HepG2 (cell line): ENCODE measurements at regions not wholly inside any gene's neighbourhood (a gene's known extent, or its start where the extent isn't known, plus 50 kb on each side); places are given as distances from the start of the nearest gene placed in this dataset.

Source experiments
- ATAC-seq: fragments of 200-7000 bp; cut with Tn5 transposase; 3 replicates; pipeline ENCODE4 v1.9.1; 2020; ENCODE audit warnings: mild to moderate bottlenecking, moderate library complexity
- BruUV-seq: library from RNA; stranded (reverse); fragments of 400-500 nt; replicated peaks from 2 replicates; lab custom pipeline; 2021; lab: Mats Ljungman, UMichigan
- CTCF ChIA-PET: fragments of 300-600 bp; formaldehyde crosslinking; extraction: SDS; loops from one replicate; lab custom pipeline; 2021; ENCODE audit warnings: low total read pairs, inconsistent platforms, low intra/inter-chr PET ratio; lab: Yijun Ruan, JAX
- POLR2A ChIA-PET: fragments of 350-600 bp; sonication (Branson Sonifier 250); formaldehyde crosslinking; loops from one replicate; lab custom pipeline; 2020; ENCODE audit warnings: antibody characterized with exemption, inconsistent platforms; lab: Yijun Ruan, JAX
- DNase-seq: peaks from one replicate; pipeline ENCODE4 v3.0.0-alpha.2; 2015; ENCODE audit warnings: low spot score
- FAIRE-seq: peaks from 3 replicates; lab custom pipeline; 2011; peaks lifted over from hg19 to GRCh38; lab: Jason Lieb, UNC
- H2AFZ ChIP-seq: one replicate; pipeline ENCODE4 v1.6.1; 2011; ENCODE audit warnings: low read length, inconsistent platforms
- H3K27ac ChIP-seq: fragments of 300-600 bp; 3 replicates; pipeline ENCODE4 v1.8.0; 2011; ENCODE audit warnings: mixed run types, mild to moderate bottlenecking, mixed read lengths, low read length, inconsistent platforms; ENCODE audit not compliant: insufficient read depth; ENCODE audit errors: extremely low read length
- H3K27me3 ChIP-seq, 2 experiments: fragments of 200-600 bp in 1 of 2; 2 replicates in 1 of 2; 3 replicates in 1 of 2; pipeline versions ENCODE4 v1.6.0 to v1.8.0; 2011; ENCODE audit warnings: low read length in 2 of 2, mild to moderate bottlenecking in 2 of 2, moderate library complexity in 2 of 2, inconsistent platforms in 1 of 2; ENCODE audit not compliant: insufficient read depth in 2 of 2, control insufficient read depth in 1 of 2
- H3K36me3 ChIP-seq, 2 experiments: fragments of 200-600 bp in 1 of 2; replicated peaks in 1 of 2; 2 replicates in 1 of 2; 3 replicates in 1 of 2; pipeline versions ENCODE4 v1.5.1 to v1.8.0; 2011; ENCODE audit warnings: low read length in 2 of 2, inconsistent platforms in 1 of 2; ENCODE audit not compliant: insufficient read depth in 2 of 2, control insufficient read depth in 1 of 2
- H3K4me1 ChIP-seq: 2 replicates; pipeline ENCODE4 v1.5.1; 2012; ENCODE audit warnings: low read length, inconsistent platforms; ENCODE audit not compliant: insufficient read depth
- H3K4me2 ChIP-seq: 2 replicates; pipeline ENCODE4 v1.6.0; 2011; ENCODE audit warnings: low read depth, low read length, inconsistent platforms
- H3K4me3 ChIP-seq, 3 experiments: fragments of 200-600 bp in 1 of 3; sonication (generic), shearing (Covaris generic) in 1 of 3; replicated peaks in 1 of 3; 2 replicates each; pipeline ENCODE4 v1.5.1; 2011 to 2016; ENCODE audit warnings: low read length in 3 of 3, inconsistent platforms in 2 of 3, low read depth in 2 of 3, mild to moderate bottlenecking in 2 of 3, control low read depth in 1 of 3, mixed read lengths in 1 of 3; ENCODE audit not compliant: insufficient read depth in 1 of 3
- H3K79me2 ChIP-seq: one replicate; pipeline ENCODE4 v1.6.1; 2011; ENCODE audit warnings: low read length, inconsistent platforms; ENCODE audit not compliant: insufficient read depth
- H3K9ac ChIP-seq: 2 replicates; pipeline ENCODE4 v1.6.0; 2011; ENCODE audit warnings: mild to moderate bottlenecking, low read depth, low read length, inconsistent platforms; ENCODE audit not compliant: insufficient read depth
- H3K9me3 ChIP-seq: 2 replicates; pipeline ENCODE4 v1.5.1; 2012; ENCODE audit warnings: mild to moderate bottlenecking, low read length
- H4K20me1 ChIP-seq: 2 replicates; pipeline ENCODE4 v1.6.0; 2011; ENCODE audit warnings: inconsistent platforms, mild to moderate bottlenecking, low read length, moderate library complexity; ENCODE audit not compliant: insufficient read depth
- ATAD3A ChIP-seq: sonication (generic); formaldehyde crosslinking; IDR thresholded peaks from 2 replicates; pipeline ENCODE4 v1.4.0; 2020; ENCODE audit warnings: missing genetic modification reagents
- JUNB ChIP-seq: sonication (generic); formaldehyde crosslinking; IDR thresholded peaks from 2 replicates; pipeline ENCODE4 v1.8.0; 2022; ENCODE audit warnings: missing genetic modification reagents, mild to moderate bottlenecking, borderline replicate concordance
- MIER2 ChIP-seq: IDR thresholded peaks from 2 replicates; pipeline ENCODE4 v1.6.1; 2016; ENCODE audit warnings: missing biosample characterization, missing genetic modification reagents
- NKX3-1 ChIP-seq: sonication (generic); formaldehyde crosslinking; IDR thresholded peaks from 2 replicates; pipeline ENCODE4 v1.5.0; 2020; ENCODE audit warnings: missing genetic modification reagents
- NR2F1 ChIP-seq, 2 experiments: fragments of 450-650 bp in 1 of 2; formaldehyde crosslinking in 1 of 2; IDR thresholded peaks; 2 replicates each; pipeline versions ENCODE4 v1.5.0 to v1.6.1; 2016 to 2020; ENCODE audit warnings: mild to moderate bottlenecking in 1 of 2, missing compliant biosample characterization in 1 of 2, missing genetic modification reagents in 1 of 2, moderate library complexity in 1 of 2
- RXRB ChIP-seq: IDR thresholded peaks from 2 replicates; pipeline ENCODE4 v1.6.1; 2016; ENCODE audit warnings: borderline replicate concordance, missing genetic modification reagents, missing compliant biosample characterization
- SNAPC2 ChIP-seq: sonication (generic); formaldehyde crosslinking; IDR thresholded peaks from 2 replicates; pipeline ENCODE4 v1.8.1; 2022; ENCODE audit warnings: mild to moderate bottlenecking, missing genetic modification reagents
- SOX13 ChIP-seq, 3 experiments: fragments of 450-650 bp in 1 of 3; sonication (generic) in 1 of 3; formaldehyde crosslinking in 1 of 3; IDR thresholded peaks in 2 of 3; conservative IDR thresholded peaks in 1 of 3; 2 replicates each; pipeline versions ENCODE4 v1.5.0 to v1.6.1; 2016 to 2020; ENCODE audit warnings: antibody characterized with exemption in 1 of 3, mild to moderate bottlenecking in 1 of 3, missing compliant biosample characterization in 1 of 3, missing genetic modification reagents in 1 of 3, moderate library complexity in 1 of 3
- TCF12 ChIP-seq, 2 experiments: fragments of 450-650 bp in 1 of 2; sonication (generic) in 1 of 2; formaldehyde crosslinking in 1 of 2; IDR thresholded peaks; 2 replicates each; pipeline versions ENCODE4 v1.6.1 to v1.8.0; 2017 to 2022; ENCODE audit warnings: antibody characterized with exemption in 1 of 2, mild to moderate bottlenecking in 1 of 2, missing genetic modification reagents in 1 of 2, moderate library complexity in 1 of 2
- ZNF274 ChIP-seq: sonication (generic); formaldehyde crosslinking; IDR thresholded peaks from 2 replicates; pipeline ENCODE4 v1.5.1; 2020; ENCODE audit warnings: mild to moderate bottlenecking, missing genetic modification reagents
- ZNF350 ChIP-seq: sonication (generic); formaldehyde crosslinking; IDR thresholded peaks from 2 replicates; pipeline ENCODE4 v1.4.0; 2020; ENCODE audit warnings: mild to moderate bottlenecking, low read depth, missing genetic modification reagents, borderline replicate concordance
- ZNF382 ChIP-seq: sonication (generic); formaldehyde crosslinking; IDR thresholded peaks from 2 replicates; pipeline ENCODE4 v1.5.0; 2020; ENCODE audit warnings: missing genetic modification reagents, mild to moderate bottlenecking, borderline replicate concordance
- ZNF577 ChIP-seq: sonication (generic); formaldehyde crosslinking; IDR thresholded peaks from 2 replicates; pipeline ENCODE4 v1.4.0; 2020; ENCODE audit warnings: mild to moderate bottlenecking, low read depth, missing genetic modification reagents, borderline replicate concordance
- ZNF710 ChIP-seq: sonication (generic); formaldehyde crosslinking; IDR thresholded peaks from 2 replicates; pipeline ENCODE4 v1.5.0; 2020; ENCODE audit warnings: mild to moderate bottlenecking, missing genetic modification reagents, borderline replicate concordance
- ZNF850 ChIP-seq: sonication (generic); formaldehyde crosslinking; conservative IDR thresholded peaks from 2 replicates; pipeline ENCODE4 v1.9.0; 2021; ENCODE audit warnings: mild to moderate bottlenecking, missing genetic modification reagents
- WGBS: methylation state at CpG from one replicate; pipeline ENCODE4 v1.1.6; 2017; ENCODE audit warnings: low lambda C conversion rate; 5-methylcytosine and 5-hydroxymethylcytosine counted together
- in situ Hi-C: cut with HindIII; loops from 2 replicates; pipeline ENCODE4 v1.10.0; 2017; ENCODE audit warnings: low pct_unique_long_range_greater_than_20kb; ENCODE audit not compliant: extremely low pct_ligation_motif_present
- intact Hi-C: fragments of 100-400 bp; cut with micrococcal nuclease; formaldehyde crosslinking; loops from one replicate; pipeline ENCODE4 v1.10.0; 2022; ENCODE audit not compliant: unreplicated experiment
- TF ChIP-seq, protein P1 (sequence below): sonication (generic); formaldehyde crosslinking; IDR thresholded peaks from 2 replicates; pipeline ENCODE4 v1.4.0; 2020; ENCODE audit warnings: mild to moderate bottlenecking, missing genetic modification reagents
- TF ChIP-seq, protein P2 (sequence below): sonication (generic); formaldehyde crosslinking; IDR thresholded peaks from 2 replicates; pipeline ENCODE4 v1.5.0; 2020; ENCODE audit warnings: missing genetic modification reagents, mild to moderate bottlenecking, borderline replicate concordance
- TF ChIP-seq, protein P3 (sequence below): sonication (generic); formaldehyde crosslinking; IDR thresholded peaks from 2 replicates; pipeline ENCODE4 v1.5.0; 2020; ENCODE audit warnings: mild to moderate bottlenecking, missing genetic modification reagents

DNA sequence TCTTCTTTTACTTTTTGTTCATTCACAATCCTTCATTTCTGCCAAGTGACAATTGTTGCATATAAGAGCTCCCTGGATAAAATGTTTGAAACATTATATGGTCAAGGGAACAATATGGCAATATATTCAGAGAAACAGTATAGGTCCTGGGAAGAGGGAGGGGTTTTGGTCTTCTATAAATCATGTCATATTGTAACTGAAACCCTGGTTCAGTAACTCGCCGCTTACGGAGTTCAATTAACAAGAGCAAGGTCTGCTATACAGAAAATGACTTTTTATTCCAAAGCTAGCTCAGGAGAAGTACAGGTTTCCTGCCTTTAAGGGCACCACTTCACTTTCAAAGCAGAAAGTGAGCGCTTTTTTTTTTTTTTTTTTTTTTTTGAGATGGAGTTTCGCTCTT is 522.1 kb upstream of the TGFBR2 start (continued):
- TF ChIP-seq MIER2, result no peak
- no peak for TF ChIP-seq ZNF577 (CRISPR knock-in tag)
- no peak for TF ChIP-seq ZNF850
- no peak for TF ChIP-seq ATAD3A
- TF ChIP-seq, all 625 proteins: peak for 0

DNA sequence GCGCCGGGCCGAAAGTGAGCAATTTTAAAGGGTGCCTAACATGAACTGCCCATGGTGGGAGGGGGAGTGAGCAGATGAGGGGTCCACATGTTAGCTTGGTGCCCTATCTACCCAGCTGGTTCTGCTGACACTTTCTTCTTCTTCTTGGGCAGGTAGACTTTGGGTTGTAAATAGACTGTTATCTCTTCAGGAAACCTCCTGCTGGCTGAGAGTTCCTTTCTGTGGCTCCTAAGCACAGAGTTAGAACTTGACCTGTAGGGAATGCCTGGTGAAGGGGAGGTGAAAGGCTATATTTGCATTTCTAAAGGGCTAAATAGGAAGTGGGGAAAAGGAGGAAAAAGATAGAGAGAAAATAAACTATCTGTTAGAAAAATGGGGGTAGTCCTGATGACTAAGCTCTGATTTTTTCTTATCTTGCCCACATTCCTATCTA is 521.4 kb upstream of the TGFBR2 start:
- ChIA-PET POLR2A (interaction anchor here (0.6 kb wide), 1 partner anchor 596 kb away, joined by 4 read pairs; no protein-coding TSS in a partner anchor), CTCF (no interaction called here)
- peak; percentile 48 for FAIRE-seq
- no peak for DNase-seq
- no TSS peak for BruUV-seq
- Histone ChIP-seq H3K27me3 (no peaks in the 10 kb centered on the region), H3K27ac (no peak overlapping the region), H3K4me3 (no peak overlapping the region), H3K9ac (no peak overlapping the region), H3K36me3 (no peaks in the 10 kb centered on the region), H3K4me1 (peaks cover 39% of the 10 kb centered on the region), H3K79me2 (no peaks in the 10 kb centered on the region), H2AFZ (no peak overlapping the region), H3K4me2 (no peak overlapping the region), H4K20me1 (no peaks in the 10 kb centered on the region), H3K9me3 (no peaks in the 10 kb centered on the region)
- peak; percentile 60 for ATAC-seq
- in situ Hi-C loops (no loop called here), intact Hi-C loops (no loop called here)
- WGBS, result 94% methylated on average over 3 of the region's 3 CpGs
- TF ChIP-seq, protein P1, sequence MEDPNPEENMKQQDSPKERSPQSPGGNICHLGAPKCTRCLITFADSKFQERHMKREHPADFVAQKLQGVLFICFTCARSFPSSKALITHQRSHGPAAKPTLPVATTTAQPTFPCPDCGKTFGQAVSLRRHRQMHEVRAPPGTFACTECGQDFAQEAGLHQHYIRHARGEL (CRISPR knock-in tag), result no peak
- TF ChIP-seq TCF12 (IDR thresholded peaks at IDR 0.05), result no peak
- no peak for TF ChIP-seq TCF12 (CRISPR knock-in tag; IDR thresholded peaks at IDR 0.05)
- TF ChIP-seq NKX3-1 (CRISPR knock-in tag), result no peak
- TF ChIP-seq JUNB, result no peak
- 0 out of 4 replicates have a peak, but pooled peaks of 1 of the 2 experiments have one; percentile 12 for TF ChIP-seq NR2F1 (CRISPR knock-in tag; IDR thresholded peaks at IDR 0.05)
- TF ChIP-seq ZNF710 (CRISPR knock-in tag), result peak; percentile 68; the same call in 1 of the 2 replicates
- TF ChIP-seq, protein P2, sequence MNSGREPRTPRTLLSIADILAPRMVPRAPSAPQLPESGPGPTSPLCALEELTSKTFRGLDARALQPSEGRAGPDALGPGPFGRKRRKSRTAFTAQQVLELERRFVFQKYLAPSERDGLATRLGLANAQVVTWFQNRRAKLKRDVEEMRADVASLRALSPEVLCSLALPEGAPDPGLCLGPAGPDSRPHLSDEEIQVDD (CRISPR knock-in tag), result no peak
- TF ChIP-seq RXRB (CRISPR knock-in tag), result 0 out of 2 replicates have a peak, but pooled peaks have one; percentile 10
- TF ChIP-seq SOX13 (IDR thresholded peaks at IDR 0.05), result no peak
- TF ChIP-seq SOX13 (CRISPR knock-in tag; conservative IDR thresholded peaks at IDR 0.05 in 1 of 2, IDR thresholded peaks at IDR 0.05 in 1 of 2), result 0 out of 4 replicates have a peak, but pooled peaks of 1 of the 2 experiments have one; percentile 15
- TF ChIP-seq ZNF350 (CRISPR knock-in tag), result no peak
- no peak for TF ChIP-seq SNAPC2
- TF ChIP-seq ZNF382 (CRISPR knock-in tag), result no peak
- TF ChIP-seq, protein P3, sequence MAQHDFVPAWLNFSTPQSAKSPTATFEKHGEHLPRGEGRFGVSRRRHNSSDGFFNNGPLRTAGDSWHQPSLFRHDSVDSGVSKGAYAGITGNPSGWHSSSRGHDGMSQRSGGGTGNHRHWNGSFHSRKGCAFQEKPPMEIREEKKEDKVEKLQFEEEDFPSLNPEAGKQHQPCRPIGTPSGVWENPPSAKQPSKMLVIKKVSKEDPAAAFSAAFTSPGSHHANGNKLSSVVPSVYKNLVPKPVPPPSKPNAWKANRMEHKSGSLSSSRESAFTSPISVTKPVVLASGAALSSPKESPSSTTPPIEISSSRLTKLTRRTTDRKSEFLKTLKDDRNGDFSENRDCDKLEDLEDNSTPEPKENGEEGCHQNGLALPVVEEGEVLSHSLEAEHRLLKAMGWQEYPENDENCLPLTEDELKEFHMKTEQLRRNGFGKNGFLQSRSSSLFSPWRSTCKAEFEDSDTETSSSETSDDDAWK (CRISPR knock-in tag), result no peak
- no peak for TF ChIP-seq ZNF274
